Esophagus muscularis mucosa (tissue), 4 donors: ENCODE measurements at regions not wholly inside any gene's neighbourhood (a gene's known extent, or its start where the extent isn't known, plus 50 kb on each side); places are given as distances from the start of the nearest gene placed in this dataset.

Experiments used
- DNase-seq: peaks from one replicate; pipeline ENCODE4 v3.0.0-alpha.2; 2017; ENCODE audit errors: extremely low spot score
- H3K27ac ChIP-seq, 4 donors: fragments of 200-600 bp; sonication (generic); replicated peaks in 1 of 4; 1 replicate in 3 of 4; 2 replicates in 1 of 4; pipeline ENCODE4 v1.5.1; 2016 to 2019; ENCODE audit warnings: mild to moderate bottlenecking in 1 of 4
- H3K27me3 ChIP-seq, 4 donors: fragments of 200-600 bp; sonication (generic); one replicate each; pipeline versions ENCODE4 v1.5.1 to v1.6.0; 2016 to 2019
- H3K36me3 ChIP-seq, 4 donors: fragments of 200-600 bp; sonication (generic); one replicate each; pipeline ENCODE4 v1.5.1; 2016 to 2019
- H3K4me1 ChIP-seq, 4 donors: fragments of 200-600 bp; sonication (generic); one replicate each; pipeline ENCODE4 v1.5.1; 2016 to 2019
- H3K4me3 ChIP-seq, 4 donors: fragments of 200-600 bp; sonication (generic); 1 replicate in 2 of 4; 2 replicates in 2 of 4; pipeline ENCODE4 v1.5.1; 2016 to 2019; ENCODE audit warnings: mild to moderate bottlenecking in 4 of 4, moderate library complexity in 1 of 4
- H3K9me3 ChIP-seq, 4 donors: fragments of 200-600 bp; sonication (generic); 1 replicate in 3 of 4; 2 replicates in 1 of 4; pipeline ENCODE4 v1.5.1; 2016 to 2019
- CTCF ChIP-seq, 3 experiments: fragments of 200-600 bp in 2 of 3; fragments of 450-650 bp in 1 of 3; sonication (generic) in 2 of 3; IDR thresholded peaks; one replicate each; pipeline ENCODE4 v1.5.1; 2017 to 2019; ENCODE audit warnings: antibody characterized with exemption in 3 of 3, mild to moderate bottlenecking in 2 of 3, moderate library complexity in 1 of 3
- EP300 ChIP-seq: sonication (generic); formaldehyde crosslinking; IDR thresholded peaks from one replicate; pipeline ENCODE4 v1.6.1; 2017; ENCODE audit warnings: antibody characterized with exemption
- POLR2A ChIP-seq: fragments of 450-650 bp; IDR thresholded peaks from one replicate; pipeline ENCODE4 v1.6.1; 2017; ENCODE audit warnings: antibody characterized with exemption, moderate library complexity, mild to moderate bottlenecking, low read depth
- POLR2AphosphoS5 ChIP-seq, 2 donors: sonication (generic); formaldehyde crosslinking; IDR thresholded peaks; one replicate each; pipeline ENCODE4 v1.6.1; 2017; ENCODE audit warnings: antibody characterized with exemption in 2 of 2
- WGBS: methylation state at CpG from one replicate; pipeline ENCODE4 v1.1.5; 2018; 5-methylcytosine and 5-hydroxymethylcytosine counted together
- intact Hi-C: fragments of 100-400 bp; cut with DNase I; formaldehyde crosslinking; loops from one replicate; pipeline ENCODE4 v1.15.1; 2023

- DNase-seq, result no peak
- no peak overlapping the region for H3K27ac ChIP-seq
- intact Hi-C loops, result no loop called here
- H3K36me3 ChIP-seq, result no peaks in the 10 kb centered on the region
- H3K9me3 ChIP-seq, result no peaks in the 10 kb centered on the region
- TF ChIP-seq POLR2AphosphoS5 (IDR thresholded peaks at IDR 0.05) (no peak), EP300 (no peak), POLR2A (no peak), CTCF (IDR thresholded peaks at IDR 0.05) (no peak)
- H3K27me3 ChIP-seq, result peaks cover 0 to 37% (median 2%) of the 10 kb centered on the region in 4 donors
- 84% methylated on average over 2 of the region's 2 CpGs for WGBS
- H3K4me1 ChIP-seq, result peaks cover 15 to 31% (median 26%) of the 10 kb centered on the region in 4 donors
- no peak overlapping the region for H3K4me3 ChIP-seq
Measured at GRCh38 chr3:168251371-168251770, 155.6 kb upstream of the GOLIM4 start.

GRCh38 chr3:168250415-168250861 lies 154.7 kb upstream of the GOLIM4 start:
- Histone ChIP-seq H3K4me1 (peaks cover 15 to 31% (median 26%) of the 10 kb centered on the region in 4 donors), H3K27me3 (peaks cover 0 to 44% (median 2%) of the 10 kb centered on the region in 4 donors), H3K36me3 (no peaks in the 10 kb centered on the region), H3K27ac (peak overlapping the region in 1 of 4 donors; percentile 80), H3K4me3 (peak overlapping the region; percentile 63 to 64 (median 64)), H3K9me3 (no peaks in the 10 kb centered on the region)
- DNase-seq, result no peak
- TF ChIP-seq POLR2AphosphoS5 (IDR thresholded peaks at IDR 0.05) (no peak), EP300 (no peak), POLR2A (no peak), CTCF (IDR thresholded peaks at IDR 0.05) (no peak)
- 6% methylated on average over 16 of the region's 16 CpGs for WGBS
- intact Hi-C loops, result no loop called here

GRCh38 chr3:168249550-168250414 lies 154.1 kb upstream of the GOLIM4 start:
- Histone ChIP-seq H3K27me3 (peaks cover 0 to 50% (median 2%) of the 10 kb centered on the region in 4 donors), H3K4me1 (peaks cover 15 to 31% (median 26%) of the 10 kb centered on the region in 4 donors), H3K27ac (peak overlapping the region; percentile 40 to 80 (median 56)), H3K36me3 (no peaks in the 10 kb centered on the region), H3K4me3 (peak overlapping the region; percentile 63 to 64 (median 64)), H3K9me3 (no peaks in the 10 kb centered on the region)
- DNase-seq, result no peak
- intact Hi-C loops, result no loop called here
- peak in 2 of 3 experiments; percentile 10 to 33 for TF ChIP-seq CTCF (IDR thresholded peaks at IDR 0.05)
- no peak for TF ChIP-seq EP300
- WGBS, result 0% methylated on average over 25 of the region's 89 CpGs

GRCh38 chr3:168249205-168249549 lies 153.5 kb upstream of the GOLIM4 start:
- peaks cover 15 to 31% (median 26%) of the 10 kb centered on the region in 4 donors for H3K4me1 ChIP-seq
- intact Hi-C loops, result no loop called here
- H3K9me3 ChIP-seq, result no peaks in the 10 kb centered on the region
- H3K27me3 ChIP-seq, result peaks cover 0 to 56% (median 2%) of the 10 kb centered on the region in 4 donors
- H3K36me3 ChIP-seq, result no peaks in the 10 kb centered on the region
- 3% methylated on average over 16 of the region's 16 CpGs for WGBS
- DNase-seq, result no peak
- TF ChIP-seq CTCF (IDR thresholded peaks at IDR 0.05) (no peak), EP300 (no peak), POLR2A (no peak), POLR2AphosphoS5 (IDR thresholded peaks at IDR 0.05) (no peak)
- H3K27ac ChIP-seq, result peak overlapping the region; percentile 40 to 80 (median 56)
- peak overlapping the region; percentile 63 to 64 (median 64) for H3K4me3 ChIP-seq
